OCI-LY3 (cell line): ENCODE measurements at regions not wholly inside any gene's neighbourhood (a gene's known extent, or its start where the extent isn't known, plus 50 kb on each side); places are given as distances from the start of the nearest gene placed in this dataset.

Experiments used
- CTCF ChIP-seq: fragments of 200-600, 300-600 bp; sonication (generic); IDR thresholded peaks from 2 replicates; pipeline ENCODE4 v1.5.1; 2014; ENCODE audit warnings: antibody characterized with exemption, low read length, low read depth
- EZH2phosphoT487 ChIP-seq: fragments of 200-600 bp; shearing (Covaris generic); IDR thresholded peaks from 2 replicates; pipeline ENCODE4 v1.6.1; 2018; ENCODE audit warnings: antibody characterized with exemption, mixed run types, low read depth

- TF ChIP-seq CTCF (no peak), EZH2phosphoT487 (no peak)
Measured at GRCh38 chr4:62377700-62378099, 1177.6 kb downstream of the ADGRL3 start.
